ENCODE measurements at regions not wholly inside any gene's neighbourhood (a gene's known extent, or its start where the extent isn't known, plus 50 kb on each side); places are given as distances from the start of the nearest gene placed in this dataset.

DNA sequence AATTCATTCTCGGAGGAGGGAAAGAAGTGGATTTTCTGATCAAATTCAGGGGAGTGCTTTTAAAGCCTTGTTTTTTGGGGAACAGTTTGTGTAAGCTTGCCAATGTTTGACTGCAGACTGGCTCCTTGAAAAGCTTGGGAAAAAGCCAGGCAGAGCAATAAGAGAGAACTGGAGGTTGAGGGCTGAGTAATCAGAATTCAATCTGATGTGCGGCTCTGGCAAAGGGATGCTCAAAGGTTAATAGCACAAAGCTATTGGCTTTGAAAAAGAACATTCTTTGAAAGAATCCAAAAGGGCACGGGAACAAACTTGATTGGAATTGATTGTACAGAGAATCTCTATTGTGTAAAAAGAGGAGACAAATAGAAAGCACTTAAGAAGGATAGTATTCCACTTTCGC, 279.3 kb downstream of the YTHDC2 start:
- DNase-seq (ENCODE audit: low read depth in 2 of 3, low spot score in 2 of 3) = no peak

DNA sequence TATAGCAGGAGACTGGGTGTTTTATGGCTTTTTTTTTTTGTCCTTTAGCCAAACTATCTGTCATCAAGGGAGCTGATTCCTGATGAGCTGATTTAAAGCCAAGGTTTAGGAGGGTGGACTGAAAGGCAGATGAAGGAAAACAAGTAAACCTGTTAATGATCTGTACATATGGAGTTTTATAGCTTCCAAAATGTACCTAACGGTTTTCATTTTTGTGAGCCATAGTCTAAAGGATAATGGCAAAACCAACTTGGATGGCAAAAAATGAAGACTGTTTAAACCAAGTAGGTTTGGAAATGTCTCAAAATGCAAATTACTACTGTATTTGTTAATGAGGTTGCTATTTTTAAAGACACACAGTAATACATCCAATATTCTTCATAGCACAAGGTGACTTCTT, 281.5 kb downstream of the YTHDC2 start:
- DNase-seq (ENCODE audit: low read depth in 2 of 3, low spot score in 2 of 3) = no peak

DNA sequence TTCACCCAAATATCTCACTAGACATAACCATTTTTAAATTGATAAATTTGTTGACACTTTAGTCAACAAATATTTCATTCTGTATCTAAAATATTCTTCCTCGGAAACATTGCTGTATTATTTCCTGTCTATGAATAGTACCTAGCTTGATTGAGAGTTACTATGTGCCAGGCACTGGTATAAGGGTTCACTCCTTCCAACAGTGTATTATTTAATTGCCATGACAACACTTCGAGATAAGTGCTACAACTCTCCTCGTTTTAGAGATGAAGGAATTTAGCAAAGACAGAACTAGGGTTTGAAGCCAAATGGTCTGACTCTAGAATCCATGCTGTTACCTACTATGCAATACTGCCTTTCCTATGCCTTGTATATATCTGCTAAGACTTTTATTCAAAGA, 287.2 kb downstream of the YTHDC2 start:
- no peak for DNase-seq (ENCODE audit: low read depth in 2 of 3, low spot score in 2 of 3)

DNA sequence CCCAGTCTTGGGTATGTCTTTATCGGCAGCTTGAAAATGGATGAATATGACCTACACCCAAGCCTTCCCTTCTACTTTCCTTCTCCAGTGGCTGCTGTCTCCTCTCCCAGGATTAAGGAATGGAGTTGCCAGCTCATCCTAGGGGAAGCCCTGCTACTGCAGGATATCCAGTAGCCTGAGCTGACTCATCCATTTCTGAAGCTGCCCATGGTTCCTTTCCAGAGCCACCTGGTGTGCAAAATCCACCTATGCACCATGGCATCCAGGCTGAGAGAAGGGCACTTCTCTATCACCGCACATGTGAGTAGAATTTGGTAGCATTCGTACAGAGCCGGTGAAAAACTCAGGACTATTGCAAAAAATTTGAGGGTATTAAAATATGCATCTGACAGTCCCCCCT, 290.8 kb downstream of the YTHDC2 start:
- DNase-seq (ENCODE audit: low read depth in 2 of 3, low spot score in 2 of 3) = no peak

GRCh38 chr5:113804943-113805342, 291.4 kb downstream of the YTHDC2 start:
- DNase-seq (ENCODE audit: low read depth in 2 of 3, low spot score in 2 of 3) = no peak

- no peak for DNase-seq (ENCODE audit: low read depth in 2 of 3, low spot score in 2 of 3)
These were observed 292.8 kb downstream of the YTHDC2 start for GRCh38 chr5:113806250-113806649.

GRCh38 chr5:113806904-113807303, 293.4 kb downstream of the YTHDC2 start:
- DNase-seq (ENCODE audit: low read depth in 2 of 3, low spot score in 2 of 3) = no peak

GRCh38 chr5:113807427-113807991, 294.0 kb downstream of the YTHDC2 start:
- DNase-seq (ENCODE audit: low read depth in 2 of 3, low spot score in 2 of 3) = no peak

DNA sequence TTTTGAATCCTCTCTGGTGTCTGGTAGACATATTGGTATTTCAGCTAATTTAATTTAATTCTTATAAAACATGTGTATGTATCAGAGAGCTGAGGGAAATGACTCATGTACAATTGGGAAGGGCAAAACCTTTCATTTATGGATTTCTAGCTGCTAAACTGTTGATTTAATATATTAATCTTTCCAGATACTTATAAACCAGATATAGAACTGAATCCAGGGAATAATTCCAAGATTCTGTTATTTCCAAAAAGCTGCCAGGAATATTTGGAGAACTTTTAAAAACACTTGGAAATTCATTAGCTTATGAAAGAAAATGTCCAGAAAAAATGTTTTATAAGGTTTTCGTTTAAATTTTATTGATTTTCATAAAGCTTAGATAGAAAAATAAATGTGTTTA, 295.5 kb downstream of the YTHDC2 start:
- DNase-seq (ENCODE audit: low read depth in 2 of 3, low spot score in 2 of 3) = no peak

DNA sequence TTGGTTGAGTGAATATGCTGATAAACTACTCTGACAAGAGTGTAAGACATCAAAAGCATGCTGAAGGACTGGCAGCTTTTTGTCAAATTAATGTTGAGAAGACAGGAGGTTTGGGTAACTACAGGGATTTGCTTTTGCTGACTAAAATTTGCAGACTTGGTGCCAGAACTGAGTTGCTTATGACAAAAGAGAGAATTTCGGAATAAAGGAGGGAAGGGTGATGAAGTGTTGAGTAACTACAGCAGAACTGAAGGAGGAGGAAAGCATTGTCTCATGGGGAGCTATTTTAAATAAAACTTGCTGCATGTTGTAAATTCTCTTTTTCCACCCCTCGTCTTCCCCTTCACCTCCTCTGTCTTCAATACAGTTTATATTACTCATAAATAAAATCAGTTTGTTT, 296.1 kb downstream of the YTHDC2 start:
- DNase-seq (ENCODE audit: low read depth in 2 of 3, low spot score in 2 of 3) = no peak

DNA sequence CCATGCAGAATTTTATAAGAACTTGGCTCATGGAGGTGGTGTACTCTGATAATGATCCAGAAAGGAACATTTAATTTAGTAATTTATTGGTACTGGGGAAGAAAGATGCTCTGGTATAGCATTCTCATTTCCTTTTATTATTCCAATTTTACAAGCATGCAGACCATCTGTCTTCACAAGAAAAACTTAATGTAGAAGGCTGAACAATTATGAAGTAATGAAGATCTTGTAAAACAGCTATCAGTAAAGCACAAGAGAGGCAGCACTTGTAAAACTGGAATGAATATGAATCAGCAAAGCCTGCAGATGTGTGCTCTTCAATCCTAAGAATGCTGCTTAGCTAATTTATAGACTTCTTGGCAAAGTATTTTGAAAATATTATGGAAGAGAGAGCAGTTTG, 300.0 kb downstream of the YTHDC2 start:
- no peak for DNase-seq (ENCODE audit: low read depth in 2 of 3, low spot score in 2 of 3)

DNA sequence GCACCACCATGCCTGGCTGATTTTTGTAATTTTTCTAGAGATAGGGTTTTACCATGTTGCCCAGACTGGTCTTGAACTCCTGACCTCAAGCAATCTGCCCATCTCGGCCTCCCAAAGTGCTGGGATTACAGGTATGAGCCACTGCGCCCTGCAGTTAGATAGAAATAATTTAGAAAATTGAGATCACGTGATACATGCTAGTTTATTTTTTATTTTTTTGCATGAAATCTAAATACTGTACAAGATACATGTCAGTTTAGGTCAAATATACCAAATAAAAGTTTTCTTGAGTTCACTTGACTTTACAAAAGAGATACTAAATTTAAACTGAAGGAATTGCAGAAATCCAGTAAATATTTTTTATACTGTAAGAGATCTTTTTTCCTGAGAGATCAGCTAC, 304.2 kb downstream of the YTHDC2 start:
- DNase-seq (ENCODE audit: low read depth in 2 of 3, low spot score in 2 of 3) = no peak

DNA sequence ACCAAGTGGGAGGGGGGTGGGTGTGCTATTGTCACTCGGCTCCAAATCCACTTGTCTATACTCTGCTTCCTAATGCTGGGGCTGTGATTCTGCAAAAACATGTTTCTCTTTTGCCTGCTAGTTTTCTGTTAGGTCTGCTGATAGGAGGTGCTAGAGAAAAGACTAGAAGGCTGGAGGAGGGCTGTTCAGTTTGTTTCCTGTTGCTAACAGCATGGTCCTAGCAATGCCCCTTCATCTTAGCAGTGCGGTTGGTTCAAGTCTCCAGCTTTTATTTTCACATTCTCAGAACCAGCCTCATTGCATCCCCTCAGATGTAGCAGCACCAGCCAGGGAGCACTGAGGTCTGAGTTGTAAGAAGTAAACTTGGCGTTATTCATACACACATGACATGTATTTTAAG, 310.2 kb downstream of the YTHDC2 start:
- DNase-seq (ENCODE audit: low read depth in 2 of 3, low spot score in 2 of 3) = no peak

DNA sequence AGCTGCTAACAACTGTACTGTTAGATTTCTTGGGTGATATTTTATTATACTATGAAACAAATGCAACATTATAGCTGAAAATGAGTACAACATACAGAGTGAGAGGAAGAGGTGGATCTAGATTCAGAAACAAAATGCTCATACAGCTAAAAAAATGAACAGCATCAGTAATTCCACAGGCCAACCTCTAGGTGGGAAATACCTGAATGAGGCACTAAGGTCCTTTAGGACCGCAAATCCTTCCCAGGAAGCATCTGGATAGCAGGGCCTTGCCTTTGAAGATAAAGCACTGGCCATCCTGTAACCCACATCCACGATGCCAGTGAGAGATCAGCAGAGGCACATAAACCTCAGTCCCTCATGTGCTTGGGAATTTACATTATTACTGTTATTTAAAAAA, 310.8 kb downstream of the YTHDC2 start:
- no peak for DNase-seq (ENCODE audit: low read depth in 2 of 3, low spot score in 2 of 3)

DNA sequence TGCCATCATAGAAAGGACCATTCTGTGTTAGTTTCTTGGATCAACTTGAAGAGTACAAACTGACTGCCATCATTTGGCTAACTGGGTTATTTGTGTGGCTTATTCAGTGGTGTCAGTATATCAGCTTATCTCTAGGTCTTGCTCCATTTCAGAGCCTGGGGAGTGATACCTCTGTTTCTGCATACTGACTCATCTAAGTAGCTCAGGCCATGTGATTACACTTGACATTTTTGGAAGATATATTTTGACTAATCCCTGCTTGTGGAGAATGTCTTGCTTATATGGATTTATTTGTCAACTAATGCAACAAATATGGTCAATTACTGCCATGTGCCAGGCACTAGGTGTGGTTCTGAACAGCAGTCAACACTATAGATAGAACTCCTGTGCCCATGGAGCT, 311.7 kb downstream of the YTHDC2 start:
- no peak for DNase-seq (ENCODE audit: low read depth in 2 of 3, low spot score in 2 of 3)

DNA sequence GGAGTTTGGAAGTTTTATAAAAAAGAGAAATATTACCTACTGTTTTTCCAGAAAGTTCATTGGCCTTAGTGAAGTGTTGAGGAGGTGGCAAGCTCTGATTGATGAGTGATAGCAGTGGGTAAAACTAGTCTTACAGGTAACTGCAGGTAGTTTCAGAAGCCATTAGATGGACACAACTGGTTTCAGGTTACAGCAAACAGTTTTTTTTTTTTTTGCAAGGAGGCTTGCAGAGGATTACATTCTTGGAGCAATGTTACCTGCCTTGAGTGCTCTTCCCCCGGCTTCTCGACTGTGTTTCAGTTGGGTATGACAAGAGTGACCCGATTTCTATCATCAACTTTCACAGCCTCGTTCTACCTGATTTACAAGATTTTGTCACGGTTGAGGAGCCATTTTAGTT, 333.4 kb downstream of the YTHDC2 start:
- DNase-seq (ENCODE audit: low read depth in 2 of 3, low spot score in 2 of 3) = no peak

- DNase-seq (ENCODE audit: low read depth in 2 of 3, low spot score in 2 of 3) = no peak
These were observed 350.9 kb downstream of the YTHDC2 start for GRCh38 chr5:113864437-113864836.

DNA sequence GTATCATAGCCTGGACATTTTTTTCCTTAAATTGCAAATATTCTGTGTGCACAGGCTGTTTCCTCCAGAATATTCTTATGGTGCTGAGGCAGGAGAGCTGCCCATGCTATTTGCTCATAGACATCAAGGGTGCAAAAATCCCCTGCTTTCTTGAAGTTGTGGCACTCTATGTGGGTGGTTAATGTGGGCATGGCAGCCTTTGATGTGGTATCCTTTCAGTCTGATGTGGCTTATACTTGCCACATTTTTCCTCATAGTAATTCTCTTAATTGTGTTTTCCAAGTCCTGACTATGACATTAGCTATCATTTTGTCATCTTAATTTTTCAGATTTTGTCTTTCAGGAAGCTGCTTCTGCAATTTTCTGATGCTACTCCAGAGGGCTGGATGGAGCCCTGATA, 353.3 kb downstream of the YTHDC2 start:
- DNase-seq (ENCODE audit: low read depth in 2 of 3, low spot score in 2 of 3) = no peak

GRCh38 chr5:113869611-113870010, 356.1 kb downstream of the YTHDC2 start:
- no peak for DNase-seq (ENCODE audit: low read depth in 2 of 3, low spot score in 2 of 3)

DNA sequence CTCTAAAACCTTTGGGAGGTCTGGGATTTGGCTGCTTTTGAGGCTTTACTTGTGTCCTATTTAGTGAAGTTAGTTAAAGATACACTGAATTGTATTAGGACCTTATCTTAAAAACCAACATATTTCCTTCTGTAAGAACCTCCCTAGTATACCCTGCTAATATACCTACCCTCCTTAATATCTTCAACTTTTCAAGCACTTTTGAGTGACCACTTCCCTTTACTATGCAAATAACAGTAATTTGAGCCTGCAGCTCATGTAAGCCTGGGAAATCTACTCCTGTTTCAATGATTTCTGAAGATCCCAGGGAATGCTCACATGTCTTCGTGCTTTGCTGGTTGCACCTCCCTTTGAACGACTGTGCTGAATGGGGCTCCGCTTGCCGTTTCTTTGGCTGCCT, 358.5 kb downstream of the YTHDC2 start:
- DNase-seq (ENCODE audit: low read depth in 2 of 3, low spot score in 2 of 3) = no peak

- no peak for DNase-seq (ENCODE audit: low read depth in 2 of 3, low spot score in 2 of 3)
These were observed 361.6 kb downstream of the YTHDC2 start for GRCh38 chr5:113875096-113875495.

DNA sequence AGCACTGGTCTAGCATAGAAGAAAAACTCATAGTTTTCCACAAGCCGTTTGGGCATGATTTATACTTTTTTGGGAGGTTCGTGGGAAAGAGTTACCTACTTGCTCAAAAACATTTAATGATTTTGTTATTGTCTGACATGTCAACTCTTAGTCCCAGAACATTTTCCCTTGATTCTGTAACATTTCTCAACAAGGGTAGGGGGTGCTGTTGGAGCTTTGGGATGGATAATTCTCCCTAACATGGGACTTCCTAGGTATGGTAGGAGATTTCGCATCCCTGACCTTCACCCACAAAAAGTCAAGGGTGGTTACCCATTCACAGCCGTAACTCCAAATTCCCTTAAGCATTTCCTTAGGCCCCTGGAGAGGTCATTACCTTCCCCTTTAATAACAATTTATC, 378.0 kb downstream of the YTHDC2 start:
- DNase-seq (ENCODE audit: low read depth in 2 of 3, low spot score in 2 of 3) = no peak

GRCh38 chr5:113896789-113897188, 383.3 kb downstream of the YTHDC2 start:
- DNase-seq (ENCODE audit: low read depth in 2 of 3, low spot score in 2 of 3) = no peak

- DNase-seq (ENCODE audit: low read depth in 2 of 3, low spot score in 2 of 3) = no peak
These were observed 384.3 kb downstream of the YTHDC2 start for GRCh38 chr5:113897748-113898147.

Data from hematopoietic multipotent progenitor cell (in vitro differentiated cells).